Cardiac fibroblast (primary cell): ENCODE measurements at regions not wholly inside any gene's neighbourhood (a gene's known extent, or its start where the extent isn't known, plus 50 kb on each side); places are given as distances from the start of the nearest gene placed in this dataset.
"Not testable (repeated sequence)": the region's sequence is repeated elsewhere in the genome, so short reads cannot be mapped to it uniquely, and the experiment has no call there.

Experiments
- DNase-seq, 2 donors: peaks; one replicate each; pipeline versions ENCODE4 v3.0.0 to v3.0.0-alpha.2; 2010; ENCODE audit warnings: low read depth in 2 of 2
- H3K4me3 ChIP-seq, 2 donors: replicated peaks in 1 of 2; 1 replicate in 1 of 2; 2 replicates in 1 of 2; pipeline ENCODE4 v1.5.1; 2011; ENCODE audit warnings: low read depth in 2 of 2, low read length in 2 of 2, mild to moderate bottlenecking in 2 of 2, moderate library complexity in 1 of 2
- CTCF ChIP-seq: IDR thresholded peaks from one replicate; pipeline ENCODE4 v1.5.1; 2011; ENCODE audit warnings: low read depth, mild to moderate bottlenecking, low read length, inconsistent platforms

DNA sequence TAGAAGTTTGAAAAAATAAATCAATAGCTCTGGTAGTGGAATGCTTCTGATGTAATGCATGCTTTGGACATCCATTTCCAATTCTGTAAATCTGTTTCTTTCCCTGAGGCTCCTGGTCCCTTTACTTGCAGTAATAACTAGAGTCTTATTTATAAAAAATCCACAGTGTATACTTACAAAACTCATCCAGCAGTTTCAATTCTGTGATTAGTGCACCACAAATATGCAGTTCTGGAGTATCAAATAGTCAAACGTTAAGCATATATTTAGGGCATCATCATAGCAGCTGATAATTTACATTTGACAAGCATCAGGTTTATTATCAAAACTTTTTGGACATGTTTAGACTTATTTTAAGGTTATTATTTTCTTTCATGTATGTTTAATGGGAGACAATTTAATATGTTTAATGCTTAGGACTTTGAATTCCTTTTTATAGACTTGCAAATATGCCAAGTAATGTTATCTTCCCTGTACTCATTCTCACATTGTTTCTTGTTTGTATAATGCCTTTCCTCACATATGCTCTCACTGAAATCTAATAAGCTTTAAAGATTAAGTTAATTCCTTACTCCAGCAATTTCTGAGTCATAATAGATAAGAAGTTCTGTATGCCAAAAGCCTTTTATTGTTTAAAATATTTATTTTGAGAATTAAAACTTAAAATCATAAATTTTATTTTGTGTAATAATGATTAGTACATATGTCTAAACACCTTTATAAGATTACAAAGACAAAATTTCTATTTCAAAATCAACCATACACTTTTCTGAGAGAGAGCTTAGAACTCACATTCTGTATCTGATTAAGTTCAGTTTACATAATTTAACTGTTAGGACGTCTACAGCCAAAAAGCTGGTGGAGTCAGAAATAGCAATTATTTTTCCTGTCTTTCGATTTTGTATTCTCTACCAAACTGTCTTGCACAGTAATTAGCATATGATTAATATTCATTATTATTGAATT is 341.5 kb upstream of the TMEFF2 start:
- no peak for TF ChIP-seq CTCF
- H3K4me3 ChIP-seq: no peak overlapping the region
- DNase-seq: peak in 1 of 2 donors; percentile 61

GRCh38 chr2:192534072-192534471 is 339.3 kb upstream of the TMEFF2 start:
- DNase-seq: no peak
- H3K4me3 ChIP-seq: no peak overlapping the region
- no peak for TF ChIP-seq CTCF

- H3K4me3 ChIP-seq, DNase-seq: not testable (repeated sequence)
These were observed 330.0 kb upstream of the TMEFF2 start for GRCh38 chr2:192524642-192525251.

- not testable (repeated sequence) for H3K4me3 ChIP-seq, DNase-seq
These were observed 329.5 kb upstream of the TMEFF2 start for GRCh38 chr2:192524214-192524613.

- no peak overlapping the region for H3K4me3 ChIP-seq
- no peak for DNase-seq
- no peak for TF ChIP-seq CTCF
These were observed 321.2 kb upstream of the TMEFF2 start for GRCh38 chr2:192515937-192516336.

GRCh38 chr2:192513575-192513974 is 318.8 kb upstream of the TMEFF2 start:
- TF ChIP-seq CTCF: no peak
- no peak for DNase-seq
- H3K4me3 ChIP-seq: no peak overlapping the region

DNA sequence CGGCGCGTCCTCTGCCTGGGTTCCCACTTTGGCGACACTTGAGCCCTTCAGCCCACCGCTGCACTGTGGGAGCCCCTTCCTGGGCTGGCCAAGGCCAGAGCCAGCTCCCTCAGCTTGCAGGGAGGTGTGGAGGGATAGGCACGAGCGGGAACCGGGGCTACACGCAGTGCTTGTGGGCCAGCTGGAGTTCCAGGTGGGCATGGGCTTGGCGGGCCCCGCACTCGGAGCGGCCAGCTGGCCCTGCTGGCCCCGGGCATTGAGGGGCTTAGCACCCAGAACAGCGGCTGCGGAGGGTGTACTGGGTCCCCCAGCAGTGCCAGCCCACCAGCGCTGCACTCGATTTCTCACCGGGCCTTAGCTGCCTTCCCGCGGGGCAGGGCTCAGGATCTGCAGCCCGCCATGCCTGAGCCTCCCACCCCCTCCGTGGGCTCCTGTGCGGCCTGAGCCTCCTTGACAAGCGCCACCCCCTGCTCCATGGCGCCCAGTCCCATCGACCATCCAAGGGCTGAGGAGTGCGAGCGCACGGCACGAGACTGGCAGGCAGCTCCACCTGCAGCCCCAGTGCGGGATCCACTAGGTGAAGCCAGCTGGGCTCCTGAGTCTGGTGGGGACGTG is 313.2 kb upstream of the TMEFF2 start:
- H3K4me3 ChIP-seq, DNase-seq: not testable (repeated sequence)

GRCh38 chr2:192500550-192501200 is 305.9 kb upstream of the TMEFF2 start:
- no peak for TF ChIP-seq CTCF
- DNase-seq: peak; percentile 77 to 94

More at GRCh38 chr2:192500550-192501200, 305.9 kb upstream of the TMEFF2 start:
- no peak overlapping the region for H3K4me3 ChIP-seq
